Mesodermal cell (in vitro differentiated cells): ENCODE measurements at regions not wholly inside any gene's neighbourhood (a gene's known extent, or its start where the extent isn't known, plus 50 kb on each side); places are given as distances from the start of the nearest gene placed in this dataset.

ENCODE experiments used
- H3K27ac ChIP-seq: 2 replicates; pipeline ENCODE4 v1.7.0; 2013; ENCODE audit warnings: mild to moderate bottlenecking, low read depth, low read length, moderate library complexity; ENCODE audit not compliant: severe bottlenecking
- H3K36me3 ChIP-seq: 2 replicates; pipeline ENCODE4 v1.7.1; 2013; ENCODE audit warnings: mild to moderate bottlenecking, low read length, moderate library complexity; ENCODE audit not compliant: control insufficient read depth, insufficient read depth
- H3K4me1 ChIP-seq: one replicate; pipeline ENCODE4 v1.7.1; 2013; ENCODE audit warnings: mild to moderate bottlenecking, low read length; ENCODE audit not compliant: insufficient read depth, control insufficient read depth, poor library complexity, severe bottlenecking
- H3K4me3 ChIP-seq: 2 replicates; pipeline ENCODE4 v1.7.0; 2013; ENCODE audit warnings: low read length, control low read depth, mild to moderate bottlenecking; ENCODE audit not compliant: insufficient read depth, poor library complexity, severe bottlenecking; ENCODE audit errors: extremely low read depth
- H3K9me3 ChIP-seq: 2 replicates; pipeline ENCODE4 v1.7.1; 2013; ENCODE audit warnings: mild to moderate bottlenecking, low read length, moderate library complexity; ENCODE audit not compliant: control insufficient read depth
- WGBS, 2 experiments: methylation state at CpG; one replicate each; pipeline ENCODE4 v1.1.5; 2013; ENCODE audit warnings: missing lambda C conversion rate in 2 of 2; ENCODE audit not compliant: insufficient coverage in 2 of 2; 5-methylcytosine and 5-hydroxymethylcytosine counted together

DNA sequence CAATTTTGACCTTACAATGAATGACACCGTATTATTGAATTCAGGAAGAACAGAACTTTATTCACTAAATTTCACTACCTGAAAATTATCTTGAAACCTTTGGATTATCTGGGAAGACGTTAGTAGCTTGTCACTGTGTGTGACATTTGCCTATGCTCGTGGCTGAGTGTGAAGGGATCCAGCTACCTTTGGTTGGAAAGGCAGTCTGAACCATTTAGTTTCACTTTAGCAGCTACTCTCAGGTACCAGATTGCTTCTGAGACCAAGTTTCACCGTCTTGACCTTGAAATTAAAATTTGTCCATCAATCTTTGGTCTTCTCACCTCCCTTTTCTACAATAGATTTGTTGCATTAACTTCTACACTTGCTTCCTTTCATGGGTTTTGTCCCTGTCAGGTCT is 637.5 kb downstream of the MBD2 start:
- H3K4me3 ChIP-seq, result no peak overlapping the region
- no peaks in the 10 kb centered on the region for H3K9me3 ChIP-seq
- H3K27ac ChIP-seq, result no peak overlapping the region
- no peaks in the 10 kb centered on the region for H3K4me1 ChIP-seq
- WGBS, 2 experiments, result 56 to 72% methylated on average over 3 of the region's 4 CpGs
- H3K36me3 ChIP-seq, result no peaks in the 10 kb centered on the region
